Upper lobe of right lung (tissue), 1 donor: ENCODE measurements at regions not wholly inside any gene's neighbourhood (a gene's known extent, or its start where the extent isn't known, plus 50 kb on each side); places are given as distances from the start of the nearest gene placed in this dataset.

ENCODE experiments used
- ATAC-seq: fragments of 200-7000 bp; cut with Tn5 transposase; one replicate; pipeline ENCODE4 v1.9.1; 2020; ENCODE audit warnings: mild to moderate bottlenecking, moderate library complexity
- DNase-seq: peaks from one replicate; pipeline ENCODE4 v3.0.0-alpha.2; 2020
- H3K27ac ChIP-seq: fragments of 200-600 bp; one replicate; pipeline ENCODE4 v1.8.0; 2022
- H3K27me3 ChIP-seq: fragments of 200-600 bp; one replicate; pipeline ENCODE4 v1.8.0; 2022; ENCODE audit warnings: mild to moderate bottlenecking
- H3K36me3 ChIP-seq: fragments of 200-600 bp; one replicate; pipeline ENCODE4 v1.8.0; 2022
- H3K4me1 ChIP-seq: fragments of 200-600 bp; one replicate; pipeline ENCODE4 v1.8.0; 2022
- H3K4me3 ChIP-seq: fragments of 200-600 bp; one replicate; pipeline ENCODE4 v1.8.0; 2022; ENCODE audit warnings: mild to moderate bottlenecking
- H3K9me3 ChIP-seq: fragments of 200-600 bp; one replicate; pipeline ENCODE4 v1.8.0; 2022
- intact Hi-C: fragments of 100-400 bp; cut with DNase I; formaldehyde crosslinking; loops from one replicate; pipeline ENCODE4 v1.11.0; 2022
- TF ChIP-seq, protein P1 (sequence below): fragments of 200-600 bp; IDR thresholded peaks from one replicate; pipeline ENCODE4 v1.8.0; 2022; ENCODE audit warnings: antibody characterized with exemption
- donor health status: DM: no; HTN: yes; CAD: no; lungs with severe emphysema.

DNA sequence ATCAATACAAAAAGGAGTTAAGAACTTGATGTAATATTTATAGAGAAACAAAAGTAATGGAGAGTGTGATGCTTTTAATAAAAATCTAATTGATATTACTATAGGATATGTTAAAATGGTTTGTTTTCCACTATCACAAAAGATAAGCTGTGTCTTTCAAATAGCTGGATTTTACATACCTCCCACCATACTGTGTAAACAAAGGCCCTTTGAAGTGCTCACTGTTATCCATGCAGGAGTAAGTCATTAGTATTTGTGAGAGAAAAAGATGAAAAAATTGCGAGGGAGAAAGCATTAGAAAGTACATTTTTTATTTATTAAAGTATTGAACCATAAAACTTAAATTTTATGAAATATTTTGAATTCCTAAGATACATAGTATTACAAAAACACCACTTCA is 733.0 kb downstream of the GRIK2 start:
- TF ChIP-seq, protein P1, sequence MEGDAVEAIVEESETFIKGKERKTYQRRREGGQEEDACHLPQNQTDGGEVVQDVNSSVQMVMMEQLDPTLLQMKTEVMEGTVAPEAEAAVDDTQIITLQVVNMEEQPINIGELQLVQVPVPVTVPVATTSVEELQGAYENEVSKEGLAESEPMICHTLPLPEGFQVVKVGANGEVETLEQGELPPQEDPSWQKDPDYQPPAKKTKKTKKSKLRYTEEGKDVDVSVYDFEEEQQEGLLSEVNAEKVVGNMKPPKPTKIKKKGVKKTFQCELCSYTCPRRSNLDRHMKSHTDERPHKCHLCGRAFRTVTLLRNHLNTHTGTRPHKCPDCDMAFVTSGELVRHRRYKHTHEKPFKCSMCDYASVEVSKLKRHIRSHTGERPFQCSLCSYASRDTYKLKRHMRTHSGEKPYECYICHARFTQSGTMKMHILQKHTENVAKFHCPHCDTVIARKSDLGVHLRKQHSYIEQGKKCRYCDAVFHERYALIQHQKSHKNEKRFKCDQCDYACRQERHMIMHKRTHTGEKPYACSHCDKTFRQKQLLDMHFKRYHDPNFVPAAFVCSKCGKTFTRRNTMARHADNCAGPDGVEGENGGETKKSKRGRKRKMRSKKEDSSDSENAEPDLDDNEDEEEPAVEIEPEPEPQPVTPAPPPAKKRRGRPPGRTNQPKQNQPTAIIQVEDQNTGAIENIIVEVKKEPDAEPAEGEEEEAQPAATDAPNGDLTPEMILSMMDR = no peak
- no peaks in the 10 kb centered on the region for H3K9me3 ChIP-seq
- no peak overlapping the region for H3K4me3 ChIP-seq
- no peak for DNase-seq
- no peak overlapping the region for H3K27ac ChIP-seq
- no peaks in the 10 kb centered on the region for H3K27me3 ChIP-seq
- H3K36me3 ChIP-seq = no peaks in the 10 kb centered on the region
- intact Hi-C loops = no loop called here
- no peaks in the 10 kb centered on the region for H3K4me1 ChIP-seq
- no peak for ATAC-seq

DNA sequence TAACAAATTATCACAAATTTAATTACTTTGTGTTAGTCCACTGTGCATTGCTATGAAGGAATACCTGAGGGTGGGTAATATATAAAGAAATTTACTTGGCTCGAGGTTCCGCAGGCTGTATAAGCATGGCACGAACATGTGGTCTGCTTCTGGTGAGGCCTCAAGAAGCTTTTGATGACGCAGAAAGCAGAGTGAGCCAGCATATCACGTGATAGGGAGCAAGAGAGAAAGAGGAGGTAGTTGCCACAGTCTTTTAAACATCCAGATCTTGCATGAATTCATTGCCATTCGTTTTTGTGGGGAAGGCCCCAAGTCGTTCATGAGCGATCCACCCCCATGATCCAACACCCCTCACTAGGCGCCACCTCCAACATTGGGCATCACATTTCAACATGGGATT is 733.7 kb downstream of the GRIK2 start:
- TF ChIP-seq, protein P1 = no peak
- ATAC-seq (no peak), DNase-seq (no peak)
- Histone ChIP-seq H3K27ac (no peak overlapping the region), H3K4me1 (no peaks in the 10 kb centered on the region), H3K36me3 (no peaks in the 10 kb centered on the region), H3K4me3 (no peak overlapping the region), H3K27me3 (no peaks in the 10 kb centered on the region), H3K9me3 (no peaks in the 10 kb centered on the region)
- intact Hi-C loops = no loop called here

GRCh38 chr6:102137859-102138258 is 744.4 kb downstream of the GRIK2 start:
- no peaks in the 10 kb centered on the region for H3K36me3 ChIP-seq
- no peaks in the 10 kb centered on the region for H3K4me1 ChIP-seq
- intact Hi-C loops = no loop called here
- no peaks in the 10 kb centered on the region for H3K27me3 ChIP-seq
- no peak overlapping the region for H3K27ac ChIP-seq
- DNase-seq = no peak
- TF ChIP-seq, protein P1 = no peak
- H3K4me3 ChIP-seq = no peak overlapping the region
- peak; percentile 69 for ATAC-seq
- no peaks in the 10 kb centered on the region for H3K9me3 ChIP-seq

DNA sequence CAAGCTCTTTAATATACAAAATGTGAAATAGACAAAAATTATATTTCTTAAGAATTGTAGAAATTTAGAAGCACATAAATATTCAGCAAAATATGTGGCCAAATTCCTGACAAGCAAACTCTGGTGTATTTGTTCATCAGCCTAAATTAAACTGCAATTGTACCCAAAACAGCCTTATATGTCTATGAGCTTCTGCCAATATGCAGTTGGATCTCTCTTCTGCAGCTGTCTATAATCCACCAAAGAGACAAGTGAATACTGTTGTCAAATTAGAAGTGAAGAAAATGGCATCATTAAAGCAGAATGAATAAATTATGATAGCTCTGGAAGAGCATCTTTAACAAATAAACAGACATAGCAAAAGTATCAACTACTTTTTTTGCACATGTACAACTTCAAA is 755.7 kb downstream of the GRIK2 start:
- TF ChIP-seq, protein P1 = no peak
- no peaks in the 10 kb centered on the region for H3K27me3 ChIP-seq
- H3K4me1 ChIP-seq = no peaks in the 10 kb centered on the region
- no peak overlapping the region for H3K27ac ChIP-seq
- DNase-seq (no peak), ATAC-seq (no peak)
- H3K36me3 ChIP-seq = no peaks in the 10 kb centered on the region
- intact Hi-C loops = no loop called here
- H3K9me3 ChIP-seq = no peaks in the 10 kb centered on the region
- no peak overlapping the region for H3K4me3 ChIP-seq

DNA sequence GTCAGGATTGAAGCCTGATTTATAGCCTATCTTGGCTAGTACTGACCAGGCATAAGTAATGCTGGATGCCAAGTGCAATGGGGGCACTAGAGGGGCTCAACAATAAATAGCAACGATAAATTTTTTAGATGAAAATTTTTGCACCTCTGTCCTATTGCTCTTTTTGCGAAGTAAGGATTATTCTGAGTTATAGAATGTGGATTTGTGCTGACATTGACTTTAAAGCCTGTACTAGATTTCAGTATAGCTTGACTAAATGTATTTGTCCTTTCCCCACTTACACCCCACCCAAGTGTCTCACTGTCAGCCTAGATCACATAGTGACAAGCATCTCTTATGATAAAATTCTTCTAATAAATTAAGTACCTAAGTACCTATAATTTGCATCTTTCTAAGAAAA is 757.0 kb downstream of the GRIK2 start:
- H3K27ac ChIP-seq = no peak overlapping the region
- TF ChIP-seq, protein P1 = no peak
- no peak for DNase-seq
- H3K4me3 ChIP-seq = no peak overlapping the region
- no peaks in the 10 kb centered on the region for H3K27me3 ChIP-seq
- no peaks in the 10 kb centered on the region for H3K9me3 ChIP-seq
- no peaks in the 10 kb centered on the region for H3K36me3 ChIP-seq
- no peaks in the 10 kb centered on the region for H3K4me1 ChIP-seq
- ATAC-seq = no peak
- intact Hi-C loops = no loop called here

DNA sequence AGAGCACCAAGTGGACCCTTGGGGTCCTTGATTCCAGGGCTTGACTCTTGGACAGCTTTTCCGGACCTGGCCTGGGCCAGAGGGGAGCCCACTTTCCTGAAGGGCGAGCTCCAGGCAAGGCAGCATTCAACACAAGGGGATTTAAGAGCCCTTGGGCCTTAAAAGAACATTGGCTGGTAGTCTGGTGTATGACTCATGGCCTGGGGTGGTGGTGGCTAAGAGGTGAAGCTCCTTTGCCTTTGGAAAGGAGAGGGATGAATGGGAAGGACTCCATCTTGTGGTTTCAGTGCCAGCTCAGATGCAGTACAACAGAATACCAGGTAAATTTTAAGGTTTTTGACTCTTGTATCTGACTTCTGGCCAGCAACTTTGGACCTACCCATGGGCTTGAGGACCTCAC is 760.7 kb downstream of the GRIK2 start:
- intact Hi-C loops = no loop called here
- ATAC-seq = no peak

More for the DNA sequence above, 760.7 kb downstream of the GRIK2 start:
- Histone ChIP-seq H3K4me3 (no peak overlapping the region), H3K27ac (no peak overlapping the region), H3K36me3 (no peaks in the 10 kb centered on the region), H3K9me3 (no peaks in the 10 kb centered on the region), H3K27me3 (no peaks in the 10 kb centered on the region), H3K4me1 (no peaks in the 10 kb centered on the region)
- TF ChIP-seq, protein P1 = no peak
- DNase-seq = no peak
